ENCODE measurements at regions not wholly inside any gene's neighbourhood (a gene's known extent, or its start where the extent isn't known, plus 50 kb on each side); places are given as distances from the start of the nearest gene placed in this dataset.

DNA sequence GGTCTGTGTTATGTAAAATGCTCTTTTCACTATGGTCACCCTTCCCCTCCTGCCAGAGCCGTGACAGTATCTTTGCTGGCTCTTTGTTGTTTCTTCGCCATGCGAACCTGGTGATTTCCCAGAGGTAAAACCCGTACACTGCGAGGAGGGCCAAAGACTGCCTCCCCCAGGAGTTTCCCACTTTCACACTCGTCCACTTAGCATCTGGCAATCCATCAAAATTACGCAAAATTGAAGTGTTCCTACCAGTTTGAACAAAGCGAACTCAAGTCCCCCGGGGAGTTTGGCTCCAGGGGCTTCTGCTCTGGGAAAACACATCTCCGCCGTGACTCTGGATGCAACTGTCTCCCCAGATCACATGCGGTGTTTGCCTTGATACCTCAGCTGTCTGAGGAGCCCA lies 239.9 kb downstream of the FAM43A start:
- DNase-seq (ENCODE audit: low read depth) = no peak
- no peak overlapping the region for H3K4me3 ChIP-seq (ENCODE audit: low read length)
- TF ChIP-seq, protein P1, sequence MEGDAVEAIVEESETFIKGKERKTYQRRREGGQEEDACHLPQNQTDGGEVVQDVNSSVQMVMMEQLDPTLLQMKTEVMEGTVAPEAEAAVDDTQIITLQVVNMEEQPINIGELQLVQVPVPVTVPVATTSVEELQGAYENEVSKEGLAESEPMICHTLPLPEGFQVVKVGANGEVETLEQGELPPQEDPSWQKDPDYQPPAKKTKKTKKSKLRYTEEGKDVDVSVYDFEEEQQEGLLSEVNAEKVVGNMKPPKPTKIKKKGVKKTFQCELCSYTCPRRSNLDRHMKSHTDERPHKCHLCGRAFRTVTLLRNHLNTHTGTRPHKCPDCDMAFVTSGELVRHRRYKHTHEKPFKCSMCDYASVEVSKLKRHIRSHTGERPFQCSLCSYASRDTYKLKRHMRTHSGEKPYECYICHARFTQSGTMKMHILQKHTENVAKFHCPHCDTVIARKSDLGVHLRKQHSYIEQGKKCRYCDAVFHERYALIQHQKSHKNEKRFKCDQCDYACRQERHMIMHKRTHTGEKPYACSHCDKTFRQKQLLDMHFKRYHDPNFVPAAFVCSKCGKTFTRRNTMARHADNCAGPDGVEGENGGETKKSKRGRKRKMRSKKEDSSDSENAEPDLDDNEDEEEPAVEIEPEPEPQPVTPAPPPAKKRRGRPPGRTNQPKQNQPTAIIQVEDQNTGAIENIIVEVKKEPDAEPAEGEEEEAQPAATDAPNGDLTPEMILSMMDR (conservative IDR thresholded peaks at IDR 0.05; ENCODE audit: low read length) = no peak

DNA sequence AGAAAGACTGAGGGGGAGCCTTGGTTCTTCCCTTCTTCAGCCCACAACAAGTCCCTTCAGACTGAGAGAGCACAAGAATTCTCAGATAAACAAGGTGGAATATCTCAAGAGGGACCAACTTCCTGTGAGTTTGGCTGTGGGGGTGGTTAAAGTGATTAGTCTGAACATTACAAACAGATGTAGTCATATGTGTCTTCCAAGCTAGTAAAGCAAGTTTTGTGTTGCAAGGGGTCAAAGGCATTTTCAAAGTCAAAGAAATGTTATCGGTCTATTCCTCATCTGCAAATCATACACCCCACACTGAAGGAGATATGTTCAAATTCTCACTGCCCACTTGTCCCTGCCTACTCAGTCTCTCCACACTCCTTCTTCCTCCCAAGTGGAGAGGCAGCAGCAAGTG lies 242.5 kb downstream of the FAM43A start:
- TF ChIP-seq, protein P1 (conservative IDR thresholded peaks at IDR 0.05; ENCODE audit: low read length) = no peak

DNA sequence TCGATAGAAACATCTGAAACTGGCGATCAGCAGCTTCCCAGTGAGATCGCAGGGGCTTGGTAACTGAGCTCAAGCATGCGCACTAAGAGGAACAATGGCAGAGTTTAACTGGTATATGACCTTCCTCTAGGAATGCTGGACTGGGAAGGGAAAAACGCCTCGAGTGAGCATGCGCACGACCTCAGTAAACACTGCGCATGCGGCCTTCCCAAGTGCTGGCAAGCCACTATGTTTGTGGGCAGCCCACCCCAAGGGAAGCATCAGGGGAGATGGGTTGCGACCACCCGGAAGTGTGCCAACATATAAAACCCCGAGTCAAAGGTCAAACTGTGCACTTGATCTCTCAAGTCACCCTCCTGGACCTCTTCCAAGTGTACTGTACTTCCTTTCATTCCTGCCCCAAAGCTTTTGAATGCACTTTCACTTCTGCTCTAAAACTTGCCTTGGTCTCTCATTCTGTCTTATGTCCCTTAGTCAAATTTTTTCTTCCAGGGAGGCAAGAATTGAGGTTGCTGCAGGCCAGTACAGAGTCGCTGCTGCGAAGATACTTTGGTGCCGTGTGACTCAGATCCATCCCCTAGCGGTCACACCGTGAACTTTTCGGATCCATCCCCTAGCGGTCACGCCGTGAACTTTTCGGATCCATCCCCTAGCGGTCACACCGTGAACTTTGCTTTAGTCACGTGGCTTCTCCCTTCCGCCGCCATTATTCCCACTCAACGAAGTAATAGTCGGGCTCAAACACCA lies 243.3 kb downstream of the FAM43A start:
- DNase-seq (ENCODE audit: low read depth) = no peak
- TF ChIP-seq, protein P1 (conservative IDR thresholded peaks at IDR 0.05; ENCODE audit: low read length) = peak; percentile 55
- no peak overlapping the region for H3K4me3 ChIP-seq (ENCODE audit: low read length)

More for the DNA sequence above, 242.5 kb downstream of the FAM43A start:
- no peak overlapping the region for H3K4me3 ChIP-seq (ENCODE audit: low read length)
- DNase-seq (ENCODE audit: low read depth) = peak; percentile 45

DNA sequence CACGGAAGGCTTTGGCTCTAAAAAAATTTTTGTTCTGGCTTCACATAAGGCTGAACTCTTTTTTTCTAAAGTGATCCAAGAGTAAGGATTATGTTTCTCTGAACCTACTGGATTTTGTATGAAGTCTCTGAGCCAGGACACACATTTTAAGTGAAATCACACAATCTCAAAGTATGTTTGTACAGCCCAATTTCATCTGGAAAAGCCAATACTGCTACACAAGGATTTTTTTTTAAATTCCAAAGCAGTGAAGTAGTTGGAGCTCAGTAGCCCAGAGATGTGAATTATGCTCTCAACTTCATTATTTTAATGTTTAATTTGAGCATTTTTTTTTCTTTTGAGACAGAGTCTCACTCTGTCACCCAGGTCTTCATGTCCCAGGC lies 243.9 kb downstream of the FAM43A start:
- peak; percentile 27 for DNase-seq (ENCODE audit: low read depth)
- H3K4me3 ChIP-seq (ENCODE audit: low read length) = no peak overlapping the region
- TF ChIP-seq, protein P1 (conservative IDR thresholded peaks at IDR 0.05; ENCODE audit: low read length) = no peak

DNA sequence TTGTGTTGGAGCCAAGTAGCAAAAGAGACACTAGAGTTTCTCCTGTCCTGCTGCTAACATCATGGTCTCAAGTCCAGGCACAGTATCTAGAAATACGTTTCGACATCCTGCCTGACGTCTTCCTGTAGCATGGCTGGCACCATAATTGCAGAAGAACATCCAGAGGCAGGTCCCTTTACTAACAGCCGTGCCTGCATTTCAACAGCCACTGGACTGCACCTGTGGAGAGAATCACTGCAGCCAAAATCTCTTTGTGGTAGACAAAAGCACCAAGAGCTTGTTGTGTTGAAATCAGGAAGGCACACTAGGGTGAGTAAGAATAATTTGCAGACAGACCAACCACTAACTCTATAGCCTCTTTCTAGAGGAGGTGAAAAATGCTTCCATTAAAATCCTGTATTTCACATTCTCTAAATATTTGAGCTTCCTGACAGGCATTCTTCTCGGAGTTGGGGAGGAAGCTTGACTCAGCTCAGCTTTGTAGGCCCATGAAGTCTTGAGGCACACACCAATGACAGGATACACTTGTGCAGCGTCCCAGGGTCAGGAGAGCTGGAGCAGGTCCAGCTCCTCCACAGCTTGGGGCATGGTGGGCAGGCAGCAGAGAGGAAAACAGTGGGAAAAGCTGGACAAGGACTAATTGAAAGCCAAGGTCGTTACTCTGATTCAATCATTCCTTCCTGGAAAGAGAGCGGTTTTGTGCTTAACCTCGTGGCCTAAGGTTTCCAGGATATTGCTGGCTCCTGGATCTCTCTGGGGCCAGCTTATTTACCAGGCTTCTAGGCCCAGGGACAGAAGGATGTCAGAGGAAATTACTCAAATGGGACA lies 244.9 kb downstream of the FAM43A start:
- DNase-seq (ENCODE audit: low read depth) = peak; percentile 92
- H3K4me3 ChIP-seq (ENCODE audit: low read length) = no peak overlapping the region
- TF ChIP-seq, protein P1 (conservative IDR thresholded peaks at IDR 0.05; ENCODE audit: low read length) = no peak

DNA sequence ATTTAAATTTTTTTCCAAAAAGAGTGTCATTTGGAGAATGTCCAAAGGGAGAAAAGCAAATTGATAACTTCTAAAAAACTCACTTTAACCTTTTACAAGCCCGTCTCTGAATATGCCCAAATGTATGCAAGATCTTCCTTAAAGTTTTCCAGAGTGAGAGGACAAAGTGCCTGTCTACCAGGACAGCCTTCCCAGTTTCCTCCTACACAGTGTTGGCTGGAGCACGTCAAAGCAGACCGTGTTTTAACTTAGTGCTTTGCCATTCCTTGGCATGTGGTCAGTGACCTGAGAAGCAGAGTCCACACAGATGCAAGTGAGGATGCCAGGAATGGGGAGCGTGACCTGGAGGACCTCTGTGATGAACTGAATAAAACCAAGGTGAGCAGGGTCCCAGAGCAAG lies 245.7 kb downstream of the FAM43A start:
- TF ChIP-seq, protein P1 (conservative IDR thresholded peaks at IDR 0.05; ENCODE audit: low read length) = no peak
- peak; percentile 9 for DNase-seq (ENCODE audit: low read depth)
- no peak overlapping the region for H3K4me3 ChIP-seq (ENCODE audit: low read length)
